GM19238 (cell line): ENCODE measurements at regions not wholly inside any gene's neighbourhood (a gene's known extent, or its start where the extent isn't known, plus 50 kb on each side); places are given as distances from the start of the nearest gene placed in this dataset.
"Not testable (repeated sequence)": the region's sequence is repeated elsewhere in the genome, so short reads cannot be mapped to it uniquely, and the experiment has no call there.

Source experiments
- DNase-seq: peaks from one replicate; pipeline ENCODE4 v3.0.0; 2011; ENCODE audit warnings: low spot score; ENCODE audit not compliant: insufficient read length

DNA sequence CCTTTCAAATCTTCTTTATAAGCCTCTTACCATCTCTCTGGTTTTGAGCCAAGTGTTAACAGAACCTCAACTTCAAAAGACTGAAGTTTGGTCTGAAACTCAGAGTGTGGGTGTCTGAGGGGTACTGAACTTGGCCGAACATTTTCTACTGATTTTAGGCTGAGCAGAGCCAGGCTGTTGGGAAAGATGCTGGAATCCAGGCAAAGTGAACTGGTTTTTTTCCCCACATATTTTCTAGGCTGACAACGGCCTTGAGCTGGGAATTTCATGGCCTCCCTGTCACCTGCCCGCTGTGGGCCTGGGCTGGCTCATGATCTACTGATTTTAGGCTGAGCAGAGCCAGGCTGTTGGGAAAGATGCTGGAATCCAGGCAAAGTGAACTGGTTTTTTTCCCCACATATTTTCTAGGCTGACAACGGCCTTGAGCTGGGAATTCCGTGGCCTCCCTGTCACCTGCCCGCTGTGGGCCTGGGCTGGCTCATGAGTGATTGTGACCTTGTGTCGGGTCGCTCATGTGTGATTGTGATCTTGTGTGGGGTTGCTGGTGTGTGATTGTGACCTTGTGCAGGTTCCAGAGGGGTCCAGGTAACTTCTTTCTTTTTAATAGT is 204.4 kb downstream of the NPIPB11 start:
- DNase-seq, result not testable (repeated sequence)

DNA sequence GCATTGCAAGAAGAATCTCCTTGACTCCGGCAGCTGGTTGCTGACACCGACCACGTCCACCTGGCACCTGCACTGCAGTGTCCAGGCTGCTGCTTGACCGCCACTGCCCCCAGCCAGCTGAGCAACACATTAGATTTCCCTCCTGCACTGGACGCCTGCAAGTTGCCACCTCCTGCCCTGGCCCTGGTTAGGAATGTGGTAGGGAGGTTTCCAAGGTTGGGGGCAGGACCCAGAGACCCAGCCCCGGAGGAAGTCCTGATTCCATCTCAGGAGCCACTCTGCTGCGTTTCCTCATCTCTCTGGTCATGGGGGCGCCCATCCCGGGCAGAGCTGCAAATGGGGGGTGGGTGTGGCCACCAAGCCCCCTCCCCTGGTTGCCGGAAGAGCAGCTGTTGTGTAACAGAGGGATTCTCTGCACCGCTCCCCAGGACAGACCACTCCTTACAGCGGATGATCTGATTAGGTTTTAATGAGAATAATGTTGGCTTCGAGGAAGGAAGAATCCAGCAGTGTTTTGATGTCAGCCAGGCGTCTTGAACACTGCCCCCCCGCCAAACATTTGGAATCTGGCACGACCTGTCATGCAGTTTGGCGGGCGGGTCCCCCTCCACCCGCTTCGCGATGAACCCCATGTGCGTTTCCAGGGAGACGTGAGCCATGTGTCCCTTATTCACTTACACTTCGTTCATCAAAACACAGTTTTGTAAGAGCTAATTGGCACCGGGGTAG is 205.1 kb downstream of the NPIPB11 start:
- DNase-seq, result not testable (repeated sequence)

- DNase-seq, result not testable (repeated sequence)
These were observed 205.8 kb downstream of the NPIPB11 start for GRCh38 chr16:29200681-29201080.

DNA sequence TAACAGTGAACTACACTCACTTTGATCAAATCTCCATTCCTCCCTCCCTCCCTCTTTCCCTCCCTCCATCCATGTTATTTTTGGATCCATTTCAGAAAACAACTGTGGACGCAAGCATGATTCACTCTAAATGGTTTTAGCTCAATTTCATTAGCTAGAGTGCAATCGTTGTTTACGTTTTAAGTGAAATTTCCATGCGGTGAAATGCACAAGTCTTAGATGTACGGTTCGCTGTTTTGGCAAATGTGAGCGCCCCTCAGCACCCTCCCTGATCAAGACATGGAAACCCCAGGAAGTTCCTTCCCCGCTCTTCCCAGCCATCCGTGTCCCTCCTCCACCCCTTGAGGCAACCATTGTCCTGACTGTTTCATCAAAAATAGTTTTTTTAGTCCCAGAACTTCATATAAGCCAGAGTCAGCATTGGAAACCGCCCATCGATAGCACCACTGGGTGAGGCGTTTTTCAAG is 206.3 kb downstream of the NPIPB11 start:
- not testable (repeated sequence) for DNase-seq

DNA sequence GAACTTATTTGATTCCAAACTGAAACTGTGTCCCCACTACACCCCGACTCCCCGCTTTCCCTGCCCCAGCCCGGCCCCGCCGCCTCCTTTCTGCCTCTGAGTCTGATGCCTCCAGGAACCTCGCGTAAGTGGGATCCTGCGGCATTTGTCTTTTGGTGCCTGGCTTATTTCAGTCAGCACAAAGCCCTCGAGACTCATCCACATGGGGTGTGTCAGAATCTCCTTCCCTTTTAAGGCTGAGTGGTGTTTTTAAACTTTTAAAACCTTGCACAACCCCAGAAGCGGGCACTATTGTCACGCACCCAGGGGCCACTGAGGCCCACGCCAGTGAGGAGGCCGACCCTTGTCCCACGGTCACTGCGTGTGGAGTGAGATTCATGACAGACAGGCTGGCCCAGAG is 206.9 kb downstream of the NPIPB11 start:
- not testable (repeated sequence) for DNase-seq

GRCh38 chr16:29198731-29199521 is 207.6 kb downstream of the NPIPB11 start:
- DNase-seq, result no peak

GRCh38 chr16:29198231-29198630 is 208.3 kb downstream of the NPIPB11 start:
- no peak for DNase-seq

DNA sequence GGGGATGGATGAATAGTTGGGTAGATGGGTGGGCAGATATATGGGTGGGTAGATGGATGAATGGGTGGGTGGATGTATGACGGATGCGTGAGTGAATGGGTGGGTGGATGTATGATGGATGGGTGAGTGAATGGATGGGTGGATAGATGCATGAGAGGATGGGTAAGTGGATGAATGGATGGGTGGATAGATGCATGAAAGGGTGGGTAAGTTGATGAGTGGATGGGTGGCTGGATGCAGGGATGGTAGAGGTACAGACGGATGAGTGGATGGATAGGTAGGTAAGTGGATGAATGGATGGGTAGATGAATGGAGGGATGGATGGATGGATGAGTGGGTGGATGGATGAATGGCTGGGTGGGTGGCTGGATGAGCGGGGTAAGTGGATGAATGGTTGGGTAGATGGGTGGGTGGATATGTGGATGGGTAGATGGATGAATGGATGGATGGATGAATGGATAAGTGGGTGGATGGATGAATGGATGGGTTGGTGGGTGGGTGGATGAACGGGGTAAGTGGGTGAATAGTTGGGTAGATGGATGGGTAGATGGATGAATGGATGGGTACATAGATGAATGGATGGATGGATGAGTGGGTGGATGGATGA is 208.9 kb downstream of the NPIPB11 start:
- not testable (repeated sequence) for DNase-seq

DNA sequence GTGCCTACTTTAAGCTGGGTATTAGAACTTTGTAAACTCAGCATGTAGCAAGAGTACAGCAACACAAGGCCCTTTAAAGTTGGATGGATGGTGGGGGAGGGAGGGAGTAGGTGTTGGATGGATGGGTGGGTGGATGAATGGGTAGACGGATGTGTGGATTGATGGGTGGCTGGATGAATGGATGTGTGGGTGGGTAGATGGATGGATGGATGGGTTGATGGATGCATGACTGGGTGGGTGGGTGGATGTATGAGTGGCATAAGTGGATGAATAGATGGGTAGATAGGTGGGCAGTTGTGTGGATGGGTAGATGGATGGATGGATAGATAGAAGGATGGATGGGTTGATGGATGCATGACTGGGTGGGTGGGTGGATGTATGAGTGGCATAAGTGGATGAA is 209.8 kb downstream of the NPIPB11 start:
- DNase-seq, result not testable (repeated sequence)

DNA sequence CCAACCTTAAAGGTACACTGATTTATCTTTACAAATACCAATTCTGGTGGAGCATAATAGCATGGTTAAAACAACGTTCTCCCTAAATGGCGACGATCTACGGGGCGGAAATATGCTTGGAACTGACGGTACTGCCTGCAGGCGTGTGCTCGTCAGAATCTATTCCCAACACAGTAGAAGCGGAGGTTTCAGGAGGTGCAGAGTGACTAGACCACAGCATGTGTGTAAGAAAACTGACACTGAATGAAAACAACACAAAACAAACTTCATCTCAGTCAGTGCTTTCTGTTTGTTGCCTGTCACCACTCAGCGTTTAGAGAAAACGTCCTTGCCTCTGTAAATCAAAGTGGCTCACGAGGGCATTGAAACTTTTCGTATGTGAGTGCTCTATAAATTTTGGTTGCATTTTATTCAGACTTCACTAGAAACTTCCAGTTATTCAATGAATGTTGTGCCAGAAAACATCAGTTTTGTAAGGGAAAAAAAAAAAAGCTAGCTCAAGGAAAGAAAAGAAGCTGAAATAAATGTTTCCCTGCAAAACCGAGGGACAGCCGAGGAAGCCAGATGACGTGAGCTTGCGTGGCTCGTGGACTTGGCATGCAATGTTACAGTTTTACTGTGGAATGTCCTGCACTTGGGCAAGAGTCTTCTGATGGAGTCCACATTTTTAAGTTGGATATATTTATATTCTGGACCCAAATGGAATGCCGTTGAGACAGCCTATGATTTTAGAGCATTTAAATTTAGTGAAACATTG is 210.4 kb downstream of the LAT start:
- DNase-seq, result not testable (repeated sequence)

DNA sequence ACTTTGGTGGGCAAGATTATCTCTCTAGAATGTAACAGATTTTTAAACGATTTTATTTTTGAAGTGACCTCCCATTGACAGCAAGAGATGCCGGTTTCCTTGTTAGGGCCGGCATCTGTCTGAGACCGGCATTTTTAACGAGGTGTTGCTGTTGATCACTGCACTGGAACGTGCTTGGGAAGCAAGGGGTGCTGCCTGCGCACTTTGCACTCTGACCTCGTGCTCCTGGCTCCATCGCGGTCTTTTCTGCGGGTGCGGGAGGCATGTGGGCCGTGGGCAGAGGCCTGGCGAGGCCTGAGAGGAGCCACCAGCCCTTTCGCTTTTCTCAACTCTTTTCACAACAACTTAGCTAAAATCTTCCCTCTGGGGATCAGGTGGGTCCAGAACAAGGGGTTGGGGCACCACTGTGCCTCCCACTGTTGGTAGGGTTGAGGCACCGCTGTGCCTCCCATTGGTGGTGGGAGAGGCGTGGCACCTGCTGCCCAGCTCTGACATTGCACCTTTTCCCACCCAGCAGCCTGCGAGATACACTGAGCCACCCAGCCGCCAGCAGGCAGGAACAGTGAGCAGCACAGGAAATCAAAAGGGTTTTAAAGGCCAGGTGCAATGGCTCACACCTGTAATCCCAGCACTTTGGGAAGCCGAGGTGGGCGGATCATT is 209.5 kb downstream of the LAT start:
- DNase-seq, result not testable (repeated sequence)

- DNase-seq, result not testable (repeated sequence)
These were observed 208.8 kb downstream of the LAT start for GRCh38 chr16:29193634-29194033.

DNA sequence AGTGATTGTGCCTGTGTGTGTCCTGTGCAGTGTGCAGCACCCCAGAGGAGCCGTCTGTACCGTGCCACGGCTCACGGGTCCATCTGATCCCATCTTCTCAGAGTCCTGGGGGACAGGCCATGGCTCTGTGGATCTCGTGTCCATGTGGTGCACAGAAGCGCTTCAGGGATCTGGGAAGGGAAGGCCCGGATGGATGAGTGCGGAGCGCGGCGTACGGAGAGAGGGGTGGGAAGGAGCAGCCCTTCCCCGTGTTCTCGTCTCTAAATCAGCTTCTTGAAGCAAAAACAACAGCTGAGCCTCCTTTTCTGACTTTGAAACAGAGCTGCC is 208.4 kb downstream of the LAT start:
- not testable (repeated sequence) for DNase-seq

- DNase-seq, result no peak
These were observed 207.7 kb downstream of the LAT start for GRCh38 chr16:29192329-29193247.

GRCh38 chr16:29191636-29192180 is 206.9 kb downstream of the LAT start:
- not testable (repeated sequence) for DNase-seq

- not testable (repeated sequence) for DNase-seq
These were observed 205.9 kb downstream of the LAT start for GRCh38 chr16:29190553-29191431.

GRCh38 chr16:29188806-29189205 is 204.0 kb downstream of the LAT start:
- DNase-seq, result not testable (repeated sequence)
